ENCODE measurements at regions not wholly inside any gene's neighbourhood (a gene's known extent, or its start where the extent isn't known, plus 50 kb on each side); places are given as distances from the start of the nearest gene placed in this dataset.

DNA sequence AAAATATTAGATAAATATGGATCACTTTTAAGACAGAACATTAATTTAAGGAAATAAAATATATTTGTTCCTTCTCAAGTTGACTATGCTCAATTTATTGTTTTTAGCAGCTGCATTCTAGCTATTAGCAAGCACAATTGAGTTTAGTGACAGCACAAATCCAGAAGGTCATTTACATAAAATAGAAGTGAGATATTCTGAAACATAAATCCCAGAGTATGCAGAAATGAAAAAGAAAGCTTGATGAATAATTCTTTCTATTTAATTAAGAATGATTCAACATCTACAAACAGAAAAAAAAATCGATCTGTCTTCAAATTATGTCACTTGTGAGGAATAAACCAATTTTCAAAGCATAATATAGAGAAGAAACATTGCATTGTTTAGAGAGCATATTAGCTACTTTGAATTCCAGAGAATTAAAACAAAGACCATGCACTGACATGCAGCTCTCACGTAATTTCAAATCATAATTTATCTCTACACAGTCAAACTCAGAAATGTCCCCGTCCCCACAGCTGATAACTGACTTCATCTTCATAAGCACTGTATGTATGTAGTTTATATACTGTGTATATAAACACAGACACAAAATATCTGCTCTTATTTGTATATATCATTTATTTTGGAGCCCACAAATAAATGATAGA is 458.4 kb downstream of the TMX3 start:
- no peak for TF ChIP-seq POLR2A (IDR thresholded peaks at IDR 0.05; ENCODE audit: extremely low read depth, insufficient read length)
- TF ChIP-seq, protein P1, sequence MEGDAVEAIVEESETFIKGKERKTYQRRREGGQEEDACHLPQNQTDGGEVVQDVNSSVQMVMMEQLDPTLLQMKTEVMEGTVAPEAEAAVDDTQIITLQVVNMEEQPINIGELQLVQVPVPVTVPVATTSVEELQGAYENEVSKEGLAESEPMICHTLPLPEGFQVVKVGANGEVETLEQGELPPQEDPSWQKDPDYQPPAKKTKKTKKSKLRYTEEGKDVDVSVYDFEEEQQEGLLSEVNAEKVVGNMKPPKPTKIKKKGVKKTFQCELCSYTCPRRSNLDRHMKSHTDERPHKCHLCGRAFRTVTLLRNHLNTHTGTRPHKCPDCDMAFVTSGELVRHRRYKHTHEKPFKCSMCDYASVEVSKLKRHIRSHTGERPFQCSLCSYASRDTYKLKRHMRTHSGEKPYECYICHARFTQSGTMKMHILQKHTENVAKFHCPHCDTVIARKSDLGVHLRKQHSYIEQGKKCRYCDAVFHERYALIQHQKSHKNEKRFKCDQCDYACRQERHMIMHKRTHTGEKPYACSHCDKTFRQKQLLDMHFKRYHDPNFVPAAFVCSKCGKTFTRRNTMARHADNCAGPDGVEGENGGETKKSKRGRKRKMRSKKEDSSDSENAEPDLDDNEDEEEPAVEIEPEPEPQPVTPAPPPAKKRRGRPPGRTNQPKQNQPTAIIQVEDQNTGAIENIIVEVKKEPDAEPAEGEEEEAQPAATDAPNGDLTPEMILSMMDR (IDR thresholded peaks at IDR 0.05; ENCODE audit: low read depth, low read length): no peak
